GM19238 (cell line): ENCODE measurements at regions not wholly inside any gene's neighbourhood (a gene's known extent, or its start where the extent isn't known, plus 50 kb on each side); places are given as distances from the start of the nearest gene placed in this dataset.
"Not testable (repeated sequence)": the region's sequence is repeated elsewhere in the genome, so short reads cannot be mapped to it uniquely, and the experiment has no call there.

ENCODE experiments used
- DNase-seq: peaks from one replicate; pipeline ENCODE4 v3.0.0; 2011; ENCODE audit warnings: low spot score; ENCODE audit not compliant: insufficient read length

DNA sequence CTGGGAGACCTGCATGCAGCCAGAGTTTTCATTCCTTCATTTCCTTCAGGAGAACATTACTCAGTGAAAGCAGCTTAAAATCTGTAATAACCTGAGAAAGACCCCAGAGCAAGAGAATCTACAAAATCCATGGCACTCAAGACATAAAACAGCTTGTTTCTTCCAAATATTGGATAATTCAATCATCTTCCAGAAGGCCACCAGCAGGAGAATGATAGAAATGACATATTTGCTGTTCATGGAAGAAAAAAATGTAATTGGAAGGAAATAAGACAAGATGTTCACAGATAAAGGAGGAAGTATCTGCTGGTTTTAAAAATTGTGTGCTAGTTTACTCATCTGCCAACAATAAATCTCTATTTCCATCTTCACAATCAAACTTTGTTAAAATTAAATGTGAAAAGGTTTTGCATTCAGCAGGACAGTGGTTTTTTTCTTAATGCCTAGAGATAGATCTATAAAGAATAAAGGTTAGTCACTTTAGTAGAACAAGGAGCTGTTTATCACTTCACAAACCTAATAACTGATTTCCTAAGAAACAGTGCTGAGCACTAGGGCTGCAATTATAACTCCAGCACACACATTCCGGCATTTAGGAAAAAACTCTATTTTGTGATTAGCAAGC is 530.8 kb downstream of the NSUN3 start:
- DNase-seq = no peak

DNA sequence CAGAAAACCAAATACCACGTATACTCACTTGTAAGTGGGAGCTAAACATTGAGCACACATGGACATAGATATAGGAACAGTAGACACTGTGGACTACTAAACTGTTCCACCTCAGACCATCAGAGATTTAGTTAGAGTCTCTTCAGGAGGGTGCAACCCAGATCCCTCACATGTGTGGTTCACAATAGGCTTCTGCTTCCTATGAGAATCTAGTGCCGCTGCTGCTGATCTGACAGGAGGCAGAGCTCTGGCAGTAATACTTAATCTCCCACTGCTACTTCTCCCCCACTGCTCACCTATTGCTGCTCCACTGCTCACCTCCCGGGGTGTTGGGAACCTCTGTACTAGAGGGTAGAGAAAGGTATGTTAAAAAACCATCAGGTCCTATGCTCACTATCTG is 533.3 kb downstream of the NSUN3 start:
- DNase-seq = no peak

DNA sequence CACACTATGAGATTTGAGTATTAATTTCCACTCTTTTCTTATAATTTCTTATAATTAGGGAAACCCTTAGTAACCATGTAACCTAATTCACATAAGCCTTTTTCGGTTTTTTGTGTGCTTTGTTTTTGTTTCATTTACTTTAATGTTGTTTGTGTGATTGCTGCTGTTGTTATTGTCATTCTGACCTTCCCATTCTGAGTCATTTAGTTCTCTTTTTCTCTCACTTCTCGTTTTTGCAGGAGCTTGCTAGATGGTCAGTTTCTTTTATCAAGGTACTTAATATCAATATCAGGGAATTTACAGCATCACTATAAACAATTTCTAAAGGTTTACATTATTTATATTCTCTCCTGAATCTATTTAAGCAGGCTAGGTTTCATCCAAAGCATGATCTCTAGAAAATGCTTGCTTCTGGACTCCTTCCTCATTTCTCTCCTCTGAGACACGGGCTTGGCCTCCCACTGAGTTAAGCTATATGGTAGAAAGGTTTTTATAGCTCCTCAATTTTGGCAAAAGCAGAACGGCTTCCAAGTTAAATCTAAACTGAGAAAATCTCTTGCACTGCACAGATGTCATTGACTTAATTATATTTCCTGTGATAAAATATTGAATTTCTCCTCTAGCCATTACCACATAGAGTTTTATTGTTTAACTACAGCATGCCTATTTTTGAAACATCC is 534.2 kb downstream of the NSUN3 start:
- peak; percentile 0 for DNase-seq

DNA sequence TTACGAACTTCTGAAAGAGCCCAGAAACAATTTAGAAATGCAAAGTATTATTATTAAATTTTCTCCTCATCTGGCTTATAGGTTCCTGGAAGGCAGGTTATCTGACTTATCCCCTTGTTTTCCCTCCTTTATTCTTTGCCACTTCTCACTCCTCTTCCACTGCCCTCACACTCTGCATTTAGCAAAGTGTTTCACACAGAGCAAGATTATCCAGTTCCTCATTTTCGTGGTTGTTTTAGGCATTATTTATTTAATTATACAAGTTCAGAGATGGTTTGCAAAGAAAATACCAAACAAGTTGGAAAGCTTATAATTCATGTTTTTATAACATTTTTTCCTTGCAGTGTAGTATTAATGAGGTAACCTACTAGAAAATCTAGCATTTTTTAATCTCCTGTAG is 544.9 kb downstream of the NSUN3 start:
- DNase-seq = no peak

DNA sequence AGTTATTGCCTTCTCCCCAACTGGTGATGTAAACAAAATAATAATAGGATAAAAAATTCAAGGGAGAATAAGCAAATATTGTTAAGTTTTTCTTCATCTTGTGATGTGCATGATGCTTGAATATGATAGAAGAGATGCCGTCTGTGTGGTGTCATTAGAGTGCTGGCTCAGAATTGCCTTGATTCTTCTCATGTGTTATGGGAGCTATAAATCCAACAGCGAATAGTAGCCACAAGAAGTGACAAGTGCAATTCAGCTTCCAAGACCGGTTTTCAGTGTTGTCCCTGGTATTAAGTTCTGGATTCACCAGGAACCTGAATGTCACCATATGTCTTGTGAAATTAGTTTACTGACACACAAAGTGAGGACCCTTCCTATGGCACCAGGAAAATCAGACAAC is 547.0 kb downstream of the NSUN3 start:
- no peak for DNase-seq

DNA sequence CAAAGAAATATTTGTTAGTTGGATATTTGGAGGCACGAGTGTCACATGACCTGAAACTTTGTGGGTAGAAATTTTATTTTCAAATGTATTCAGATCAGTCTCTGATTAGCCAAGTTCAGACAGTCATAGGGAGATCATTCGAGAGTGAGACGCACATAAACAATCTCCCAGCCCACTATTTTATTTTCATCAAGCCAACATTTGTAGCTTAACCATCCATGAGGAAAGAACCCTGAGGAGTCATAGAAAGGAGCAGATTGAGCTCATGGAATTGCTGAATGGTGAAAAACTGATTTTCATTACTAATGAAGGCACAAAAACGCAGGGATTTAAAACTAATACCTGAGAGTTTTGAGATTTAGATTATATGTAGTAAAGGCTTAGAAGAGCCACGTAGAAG is 548.7 kb downstream of the NSUN3 start:
- no peak for DNase-seq

DNA sequence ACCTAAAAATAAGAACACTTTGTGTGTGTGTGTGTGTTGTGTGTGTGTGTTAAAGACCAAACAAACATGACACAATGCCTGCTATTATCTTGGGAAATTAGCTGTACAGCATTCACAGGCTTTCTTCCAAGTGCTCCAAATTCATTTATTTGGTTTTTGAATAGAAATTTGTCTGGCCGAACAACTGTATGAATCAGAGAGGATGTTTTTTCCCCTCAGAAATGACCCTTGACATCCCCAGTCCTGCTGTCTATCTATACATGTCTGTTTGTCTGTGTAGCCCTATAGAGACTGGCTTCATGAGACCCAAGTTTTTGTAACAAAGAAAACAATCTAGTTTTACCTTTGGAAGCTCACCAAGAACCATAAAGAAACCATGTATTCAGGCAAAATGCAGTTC is 549.8 kb downstream of the NSUN3 start:
- DNase-seq = no peak

DNA sequence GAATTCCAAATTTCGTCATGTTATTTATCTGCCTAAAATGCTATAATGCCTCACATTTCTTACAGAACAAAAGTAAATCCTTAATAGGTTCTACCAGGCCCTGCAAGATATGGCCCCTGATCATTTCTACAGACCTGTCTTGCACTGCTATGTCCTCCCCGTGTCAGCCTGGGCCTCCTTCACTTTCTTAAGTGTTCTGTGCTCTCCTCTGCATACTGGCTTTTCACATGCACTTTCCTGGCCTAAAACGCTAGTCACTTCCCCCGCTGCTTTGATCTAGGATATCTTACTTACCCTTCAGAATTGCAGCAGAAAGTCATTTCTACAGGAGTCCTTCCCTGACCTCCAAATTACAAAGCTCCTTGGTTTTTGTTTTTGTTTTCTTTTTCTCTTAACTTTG is 551.3 kb downstream of the NSUN3 start:
- no peak for DNase-seq

DNA sequence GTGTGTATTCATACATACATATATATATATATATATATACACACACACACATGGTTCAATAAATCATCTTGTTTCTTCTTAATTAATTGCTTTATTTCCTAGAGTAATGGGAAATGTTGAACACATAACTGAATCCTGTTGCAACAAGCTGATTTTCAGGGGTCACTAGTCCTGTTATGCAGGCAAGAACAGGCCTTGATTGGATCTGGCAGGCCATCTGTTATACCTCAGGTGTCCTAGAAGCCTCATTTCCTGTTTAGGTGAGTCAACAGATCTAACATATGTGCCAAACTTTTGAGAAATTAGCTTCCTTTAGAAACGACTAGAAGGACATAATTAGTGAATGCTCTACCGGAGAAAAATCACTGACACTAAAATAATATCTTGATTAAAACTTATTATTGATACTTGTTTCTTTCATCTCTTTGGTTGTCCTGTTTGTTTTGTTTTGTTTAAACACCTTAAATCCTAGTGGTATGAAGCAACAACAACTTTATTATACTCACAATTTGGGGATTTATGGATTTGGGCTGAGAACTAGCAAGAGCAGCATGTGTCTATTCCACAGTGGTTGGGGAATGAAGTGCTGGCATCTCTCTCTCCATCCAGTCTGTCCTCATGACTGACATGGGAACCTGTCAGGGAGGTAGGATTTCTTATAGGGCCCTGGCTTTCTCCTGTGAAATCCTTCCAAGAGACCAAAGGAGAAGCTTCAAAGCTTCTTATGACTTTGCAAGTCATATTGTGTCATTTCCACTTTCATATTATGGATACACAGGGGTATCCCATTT is 552.6 kb downstream of the NSUN3 start:
- no peak for DNase-seq

DNA sequence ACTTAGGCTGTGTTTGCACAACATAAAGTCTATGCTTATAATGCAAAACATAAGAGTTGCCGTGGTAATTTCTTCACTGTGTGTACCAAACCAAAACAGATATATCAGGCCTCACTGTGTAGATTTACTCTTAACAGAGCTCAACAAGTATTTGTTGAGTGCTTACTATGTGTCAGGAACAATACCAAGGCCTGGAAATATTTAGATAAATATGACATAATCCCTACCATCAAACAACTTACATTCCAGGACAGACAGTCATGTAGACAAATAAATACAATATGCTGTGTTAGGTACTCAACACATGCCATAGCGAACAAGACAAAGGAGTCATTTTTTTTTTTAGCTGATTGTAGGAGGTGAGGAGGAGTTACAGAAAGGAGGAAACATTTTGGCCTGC is 554.0 kb downstream of the NSUN3 start:
- no peak for DNase-seq

DNA sequence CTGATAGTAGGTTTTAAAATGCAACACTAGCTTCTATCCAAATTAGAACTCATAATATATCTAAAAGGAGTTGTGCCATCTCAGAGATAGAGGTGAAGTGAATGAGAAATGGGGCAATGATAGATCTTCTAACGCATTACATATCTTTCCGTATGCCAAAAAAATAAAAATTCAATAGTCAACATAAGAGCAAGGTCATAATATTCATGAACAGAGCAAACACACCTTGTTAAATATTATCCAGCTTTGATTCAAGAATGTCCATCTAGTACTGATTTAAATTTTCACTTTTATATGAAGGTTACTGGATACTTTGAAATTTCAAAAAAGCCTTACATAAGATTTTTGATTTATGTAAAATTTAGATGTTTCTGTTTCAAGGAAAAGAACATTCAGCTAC is 554.5 kb downstream of the NSUN3 start:
- DNase-seq = no peak

DNA sequence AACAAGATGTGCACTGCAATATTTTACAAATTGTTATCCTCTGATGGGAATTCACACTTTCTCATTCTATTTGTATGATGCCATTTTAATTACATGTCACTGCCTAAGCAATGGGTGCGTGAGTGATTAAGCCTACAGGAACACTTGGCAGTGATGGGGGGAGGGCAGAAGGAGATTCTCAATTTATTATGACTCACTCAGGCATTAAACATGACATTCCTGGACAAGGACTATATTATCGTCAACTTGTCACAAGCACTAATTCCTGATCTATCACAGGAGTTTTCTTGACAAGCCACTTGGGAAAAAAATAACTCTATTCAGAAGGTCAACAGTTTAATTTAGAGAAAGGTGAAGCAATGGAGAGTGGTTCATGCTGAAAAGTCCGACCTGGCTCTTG is 556.8 kb downstream of the NSUN3 start:
- no peak for DNase-seq

DNA sequence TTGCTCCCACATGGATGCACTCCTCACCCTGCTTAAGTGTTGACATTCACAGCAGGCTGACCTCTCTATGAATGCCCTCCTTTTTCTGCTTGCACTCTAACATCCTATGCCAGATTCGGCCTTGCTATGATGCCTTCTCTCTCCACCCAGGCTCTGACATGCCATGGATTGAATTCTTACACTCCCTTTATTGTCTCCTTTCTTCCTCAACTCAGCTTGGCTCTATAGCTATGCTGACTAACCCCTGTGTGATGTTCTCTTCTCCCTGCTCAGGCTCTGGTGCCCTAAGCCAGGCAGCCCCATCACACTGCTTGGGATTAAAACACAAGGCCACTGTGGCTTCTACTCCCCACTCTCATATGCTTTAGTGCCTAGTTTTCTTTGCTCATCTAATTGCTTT is 563.7 kb downstream of the NSUN3 start:
- DNase-seq = no peak

DNA sequence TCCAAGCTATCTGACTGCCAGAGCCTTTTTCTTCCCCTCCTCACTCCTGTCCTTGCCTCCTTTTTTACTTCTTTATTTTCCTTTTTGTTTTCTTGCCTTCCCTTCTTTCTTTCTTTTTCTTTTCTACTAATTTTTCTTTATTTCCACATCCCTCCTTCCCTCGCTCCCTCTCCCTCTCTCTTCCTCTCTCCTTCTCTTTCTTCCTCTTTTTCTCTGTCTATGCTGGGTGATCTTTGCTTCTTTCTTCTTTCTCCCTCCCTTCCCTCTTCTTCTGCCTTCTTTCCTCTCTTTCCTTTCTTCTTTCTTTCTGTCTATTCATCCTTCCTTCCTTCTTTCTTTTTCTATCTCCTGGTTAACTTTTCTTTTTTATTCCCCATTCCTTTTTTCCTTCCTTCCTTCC is 564.8 kb downstream of the NSUN3 start:
- no peak for DNase-seq

DNA sequence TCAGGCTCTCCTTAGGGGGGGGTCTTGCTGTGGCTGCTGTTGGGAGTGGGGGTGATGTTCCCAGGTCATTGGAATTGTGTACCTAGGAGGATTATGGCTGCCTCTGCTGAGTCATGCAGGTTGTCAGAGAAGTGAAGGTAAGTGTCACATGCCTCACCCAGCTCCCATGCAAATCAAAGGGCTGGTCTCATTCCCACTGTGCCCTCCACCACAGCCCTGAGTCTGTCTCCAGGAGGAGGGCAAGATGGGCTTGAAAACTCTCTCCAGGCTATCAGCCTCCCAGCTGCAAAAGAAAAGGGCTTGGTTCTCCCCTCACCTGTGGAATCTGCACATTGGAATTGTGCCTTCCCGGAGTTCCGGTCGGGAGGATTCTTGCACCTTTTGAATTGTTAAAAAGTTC is 580.5 kb downstream of the NSUN3 start:
- no peak for DNase-seq

DNA sequence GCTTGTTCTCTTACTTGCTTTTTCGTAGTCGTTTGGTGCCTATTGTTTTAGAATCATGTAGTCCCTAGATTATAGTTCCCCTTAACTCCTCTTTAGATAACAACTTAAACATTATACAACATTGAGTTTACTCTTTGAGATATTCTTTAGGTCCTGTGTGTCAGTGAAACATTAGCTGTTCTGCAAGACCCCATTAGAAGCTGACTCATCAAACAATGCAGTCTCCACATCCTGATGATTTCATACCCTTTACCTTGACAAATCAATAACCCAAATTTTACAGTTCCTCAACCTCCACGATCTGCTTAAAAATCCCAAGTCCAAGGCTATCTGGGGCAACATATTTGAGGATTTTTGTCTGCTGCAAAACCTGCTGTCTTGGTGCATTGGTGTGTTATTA is 582.9 kb downstream of the NSUN3 start:
- DNase-seq = no peak

DNA sequence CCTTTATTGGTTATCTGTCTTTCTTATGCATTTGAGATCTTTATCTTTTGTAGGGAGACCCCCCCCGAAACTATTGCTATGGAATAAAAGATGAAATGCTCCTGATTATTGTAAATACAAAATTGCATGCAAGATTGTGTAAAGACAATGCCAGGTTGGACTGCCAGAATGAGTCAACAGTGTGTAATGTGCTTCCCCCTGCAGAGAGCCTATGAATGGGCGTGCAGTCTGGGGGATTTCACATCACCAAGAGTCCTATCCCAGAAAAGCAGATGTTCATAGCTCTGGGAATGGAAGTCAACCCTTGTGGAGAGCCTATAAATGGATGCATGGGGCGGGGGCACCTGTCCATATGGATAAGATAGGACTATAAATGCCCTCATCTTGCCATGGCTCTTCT is 584.3 kb downstream of the NSUN3 start:
- no peak for DNase-seq

DNA sequence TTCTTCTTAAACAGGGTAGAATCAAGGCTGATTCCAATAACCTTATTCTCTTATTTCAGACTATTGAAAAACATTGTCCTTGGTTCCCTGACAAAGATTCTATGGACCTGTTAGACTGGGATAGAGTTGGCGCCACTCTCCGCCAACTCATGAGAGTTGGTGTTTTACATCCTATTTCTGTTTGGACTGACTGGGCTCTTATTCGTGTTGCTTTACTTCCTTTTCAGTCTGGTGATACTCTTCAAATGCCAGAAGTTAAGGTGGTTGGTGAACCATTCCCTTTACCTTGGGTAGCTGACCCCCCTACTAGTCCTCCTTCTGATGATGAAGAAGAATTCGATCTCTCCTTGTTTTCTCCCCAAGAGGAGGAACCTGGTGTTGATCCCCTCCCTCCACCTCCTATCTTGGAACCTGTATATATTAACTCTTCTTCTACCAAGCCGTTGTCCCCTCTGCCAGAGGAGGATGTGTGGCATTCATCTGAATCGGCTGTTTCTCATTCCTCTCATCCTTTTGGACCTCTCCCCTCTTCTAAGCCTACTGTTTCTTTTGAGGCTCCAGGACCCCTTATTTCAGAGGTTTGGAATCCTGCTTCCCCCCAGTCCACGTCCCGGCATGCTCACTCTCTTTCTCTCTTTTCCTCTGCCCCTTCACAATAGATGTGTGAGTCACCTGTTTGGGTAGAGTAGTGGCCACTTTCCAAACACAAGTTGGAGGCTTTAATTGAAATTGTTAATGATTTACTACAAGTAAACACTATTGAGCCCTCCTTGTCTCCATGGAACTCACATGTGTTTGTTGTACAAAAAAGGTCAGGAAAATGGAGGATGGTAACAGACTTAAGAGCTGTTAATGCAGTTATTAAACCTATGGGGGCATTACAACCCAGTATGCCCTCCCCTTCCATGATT is 585.7 kb downstream of the NSUN3 start:
- DNase-seq = not testable (repeated sequence)

DNA sequence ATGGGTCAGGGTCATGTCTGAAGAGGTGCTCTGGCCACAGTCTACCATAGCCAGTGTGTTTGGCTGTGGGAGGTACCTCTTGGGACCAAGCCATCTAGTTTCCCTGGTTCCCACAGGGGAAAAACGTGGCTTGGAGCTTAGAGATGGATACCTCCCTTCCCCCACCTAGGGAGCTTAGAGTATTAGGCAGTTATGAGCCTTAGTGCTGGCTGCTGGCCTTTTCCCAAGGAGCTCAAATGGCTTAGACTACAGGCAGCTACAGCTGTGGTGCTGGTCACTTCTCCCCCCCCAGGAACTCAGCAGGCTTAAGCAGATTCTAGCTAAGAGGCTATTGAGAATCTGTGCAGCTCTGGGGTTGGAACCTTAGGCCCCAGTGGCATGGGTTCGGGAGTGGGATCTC is 591.2 kb downstream of the NSUN3 start:
- DNase-seq = no peak

DNA sequence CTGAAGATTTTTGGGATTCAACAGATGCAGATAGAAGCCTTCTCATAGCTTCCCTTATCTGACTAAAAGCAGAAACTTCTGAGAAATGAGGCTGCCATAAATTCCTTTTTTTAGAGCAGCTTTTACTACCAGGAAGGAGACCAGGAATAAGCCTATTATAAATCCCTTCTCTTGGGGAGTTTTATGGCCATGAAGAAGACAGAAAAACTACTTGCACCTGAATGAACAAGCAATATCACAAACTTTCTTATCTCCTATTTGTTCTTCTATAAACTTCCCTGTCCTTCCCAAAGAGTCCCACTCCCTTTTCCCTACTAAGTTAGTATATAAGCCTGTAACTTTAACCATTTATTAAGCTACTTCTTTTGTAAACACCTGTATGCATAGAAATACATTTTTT is 603.1 kb downstream of the NSUN3 start:
- no peak for DNase-seq

DNA sequence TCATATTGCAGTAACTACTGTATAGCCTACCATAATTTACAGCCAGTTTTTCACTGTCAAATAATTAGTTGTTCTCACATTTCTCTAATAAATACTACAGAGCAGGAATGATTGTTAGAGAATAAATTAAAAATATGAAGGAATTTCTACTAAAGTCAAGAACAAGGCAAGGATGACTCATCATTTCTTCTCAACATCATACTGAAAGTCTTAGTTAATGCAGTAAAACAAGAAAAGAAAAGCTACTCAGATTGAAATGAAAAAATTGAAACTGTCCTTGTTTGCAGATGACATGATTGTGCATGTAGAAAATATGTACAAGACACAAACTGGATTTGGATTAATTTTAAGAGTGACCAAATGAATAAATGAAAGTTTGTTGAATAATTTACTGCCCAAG is 608.2 kb downstream of the NSUN3 start:
- DNase-seq = no peak

DNA sequence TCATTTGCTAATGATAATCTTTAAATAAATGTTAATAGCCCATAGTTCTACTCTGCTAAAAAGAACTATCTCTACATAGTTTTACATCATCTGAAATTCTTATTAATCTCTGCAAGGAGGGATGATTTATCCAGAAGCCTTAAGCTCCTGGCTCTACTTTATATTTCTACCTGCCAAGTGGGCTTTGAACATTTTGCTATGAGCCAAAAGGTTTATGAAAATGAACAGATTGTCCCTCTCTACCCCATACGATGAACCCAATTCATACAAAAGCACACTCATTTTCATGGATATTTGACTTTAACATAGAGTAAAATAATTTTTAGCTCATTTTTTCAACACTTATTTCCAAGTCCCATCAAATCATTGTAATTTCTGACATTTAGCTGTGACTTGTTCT is 611.0 kb downstream of the NSUN3 start:
- DNase-seq = no peak
